ENCODE measurements at regions not wholly inside any gene's neighbourhood (a gene's known extent, or its start where the extent isn't known, plus 50 kb on each side); places are given as distances from the start of the nearest gene placed in this dataset.
"Not testable (repeated sequence)": the region's sequence is repeated elsewhere in the genome, so short reads cannot be mapped to it uniquely, and the experiment has no call there.

DNA sequence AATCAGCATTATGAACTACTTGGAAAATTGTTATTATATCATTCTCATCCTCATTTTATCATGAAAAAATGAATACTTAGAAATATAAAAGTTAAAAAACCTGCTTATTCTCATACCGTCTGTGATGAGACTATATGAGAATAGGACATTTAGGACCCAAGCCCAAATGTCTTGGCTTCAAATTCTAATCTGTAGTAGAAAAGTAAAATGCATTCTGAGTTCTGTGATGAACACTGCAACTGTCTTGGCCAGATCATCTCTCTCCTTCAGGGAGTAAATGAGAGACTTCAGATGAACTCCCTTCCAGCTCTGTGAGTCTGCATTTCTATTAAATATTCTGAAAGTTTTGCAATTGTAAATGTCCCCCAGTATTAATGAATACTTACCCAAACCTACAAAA lies 940.7 kb upstream of the KLHL29 start:
- no peak for DNase-seq

DNA sequence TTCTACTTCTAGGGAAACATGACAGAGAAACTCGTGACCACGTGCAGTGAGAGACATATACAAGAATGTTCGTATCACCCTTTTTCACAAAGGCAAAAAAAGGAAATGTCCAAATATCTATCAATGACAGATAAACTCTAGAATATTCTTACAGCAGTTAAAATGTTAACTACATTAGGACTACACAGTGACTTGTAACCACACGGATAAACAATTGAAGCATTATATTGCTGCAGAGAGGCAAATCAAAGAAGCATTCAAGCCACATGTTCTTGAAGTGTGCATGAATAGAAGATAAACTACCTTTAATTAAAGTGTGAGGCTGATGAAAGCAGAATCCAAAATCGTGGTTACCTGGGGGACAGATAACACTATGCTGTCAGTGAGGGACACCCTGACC lies 935.3 kb upstream of the KLHL29 start:
- DNase-seq, result peak in 4 of 56 donors; percentile 1 to 10 (median 5)

DNA sequence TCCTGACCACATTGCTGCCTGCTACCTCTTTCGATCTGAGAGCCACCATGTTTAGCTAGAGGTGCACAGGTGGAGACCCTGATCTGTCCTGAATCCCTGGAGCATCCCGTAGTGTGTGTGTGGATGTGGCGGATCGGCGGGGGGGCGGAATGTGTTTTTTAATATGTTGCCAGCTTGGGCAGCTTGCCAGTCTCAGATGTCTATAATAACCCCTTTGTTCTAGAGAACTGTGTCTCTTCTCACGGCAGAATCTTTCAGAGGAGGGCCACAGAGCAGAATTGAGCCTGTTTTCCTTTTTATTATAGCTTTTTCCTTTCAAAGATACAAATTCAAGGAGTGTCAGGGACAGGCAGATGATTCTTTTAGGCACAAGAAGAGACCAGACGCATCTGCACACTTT lies 934.1 kb upstream of the KLHL29 start:
- DNase-seq, result peak in 51 of 56 donors; percentile 0 to 82 (median 33)

DNA sequence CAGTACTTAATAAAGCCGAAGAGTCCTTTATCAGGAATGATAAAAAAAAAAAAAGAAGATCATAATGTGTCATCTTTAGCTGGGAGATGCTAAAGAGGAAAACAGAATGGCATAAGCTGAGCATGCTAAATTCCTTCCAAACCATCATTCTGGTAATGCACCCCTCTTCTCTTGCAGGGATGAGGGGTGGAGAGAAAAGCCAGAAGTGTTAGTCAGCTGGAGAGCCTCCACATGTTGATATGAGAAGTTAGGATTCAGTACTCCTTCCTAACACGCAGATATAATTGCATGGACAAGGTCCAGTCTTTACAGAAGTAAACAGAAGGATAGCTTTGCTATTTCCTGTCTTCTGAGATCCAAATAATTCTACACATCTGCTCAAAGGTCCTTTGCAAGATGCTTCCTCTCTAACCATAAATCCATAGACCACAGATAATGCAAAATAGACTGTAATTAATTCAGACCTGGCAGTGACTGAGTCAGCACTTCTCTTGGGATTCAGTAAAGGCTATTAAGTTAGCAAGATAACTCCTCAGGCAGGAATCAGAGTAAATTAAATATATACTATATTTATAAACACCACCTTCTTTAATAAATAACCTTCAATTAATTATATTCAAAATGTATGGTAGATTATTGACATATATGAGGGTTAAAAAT lies 930.0 kb upstream of the KLHL29 start:
- DNase-seq, result no peak

DNA sequence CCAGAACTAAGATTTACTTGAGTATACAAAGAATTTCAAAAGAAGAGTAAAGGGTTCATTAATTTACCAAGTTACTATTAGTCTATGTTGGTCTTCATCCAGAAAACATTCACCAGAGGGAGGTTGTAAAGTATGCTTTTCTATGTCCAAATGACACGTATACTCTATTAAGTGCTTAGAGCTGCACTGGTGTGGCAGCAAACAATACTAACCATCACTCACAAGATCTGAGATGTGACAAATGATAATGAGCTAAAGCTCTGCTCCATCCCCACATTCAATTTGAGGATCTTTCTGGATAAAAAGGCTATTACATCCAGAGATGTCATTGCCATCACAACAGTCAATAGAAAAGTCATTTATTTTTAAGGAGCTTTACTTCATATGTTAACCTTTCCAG lies 926.5 kb upstream of the KLHL29 start:
- no peak for DNase-seq

DNA sequence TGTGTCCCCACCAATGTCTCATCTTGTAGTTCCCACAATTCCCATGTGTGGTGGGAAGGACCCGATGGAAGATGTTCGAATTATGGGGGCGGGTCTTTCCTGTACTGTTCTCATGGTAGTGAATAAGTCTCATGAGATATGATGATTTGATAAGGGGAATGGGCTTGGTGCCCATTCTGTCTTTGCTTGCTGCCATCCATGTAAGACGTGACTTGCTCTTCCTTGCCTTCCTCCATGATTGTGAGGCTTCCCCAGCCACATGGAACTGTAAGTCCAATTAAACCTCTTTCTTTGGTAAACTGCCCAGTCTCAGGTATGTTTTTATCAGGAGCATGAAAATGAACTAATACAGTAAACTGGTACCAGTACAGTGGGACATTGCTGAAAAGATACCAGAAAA lies 909.9 kb upstream of the KLHL29 start:
- not testable (repeated sequence) for DNase-seq

DNA sequence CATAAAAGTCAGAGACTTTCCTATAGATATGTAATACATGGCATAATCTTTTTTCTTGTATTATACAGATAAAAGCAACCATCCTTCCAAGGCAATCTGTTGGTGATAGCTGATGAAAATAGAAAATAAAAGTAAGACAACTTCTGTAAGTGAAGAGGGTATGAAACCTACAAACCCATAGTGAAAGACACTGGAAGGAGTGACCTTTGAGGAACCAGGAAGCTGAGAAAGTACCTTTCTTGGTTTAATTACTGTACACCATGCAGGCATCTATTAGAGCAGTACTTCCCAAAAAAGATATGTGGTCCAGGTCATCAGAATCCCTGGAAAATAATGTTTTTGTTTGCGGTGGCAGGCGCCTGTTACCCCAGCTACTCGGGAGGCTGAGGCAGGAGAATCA lies 906.6 kb upstream of the KLHL29 start:
- DNase-seq, result no peak

DNA sequence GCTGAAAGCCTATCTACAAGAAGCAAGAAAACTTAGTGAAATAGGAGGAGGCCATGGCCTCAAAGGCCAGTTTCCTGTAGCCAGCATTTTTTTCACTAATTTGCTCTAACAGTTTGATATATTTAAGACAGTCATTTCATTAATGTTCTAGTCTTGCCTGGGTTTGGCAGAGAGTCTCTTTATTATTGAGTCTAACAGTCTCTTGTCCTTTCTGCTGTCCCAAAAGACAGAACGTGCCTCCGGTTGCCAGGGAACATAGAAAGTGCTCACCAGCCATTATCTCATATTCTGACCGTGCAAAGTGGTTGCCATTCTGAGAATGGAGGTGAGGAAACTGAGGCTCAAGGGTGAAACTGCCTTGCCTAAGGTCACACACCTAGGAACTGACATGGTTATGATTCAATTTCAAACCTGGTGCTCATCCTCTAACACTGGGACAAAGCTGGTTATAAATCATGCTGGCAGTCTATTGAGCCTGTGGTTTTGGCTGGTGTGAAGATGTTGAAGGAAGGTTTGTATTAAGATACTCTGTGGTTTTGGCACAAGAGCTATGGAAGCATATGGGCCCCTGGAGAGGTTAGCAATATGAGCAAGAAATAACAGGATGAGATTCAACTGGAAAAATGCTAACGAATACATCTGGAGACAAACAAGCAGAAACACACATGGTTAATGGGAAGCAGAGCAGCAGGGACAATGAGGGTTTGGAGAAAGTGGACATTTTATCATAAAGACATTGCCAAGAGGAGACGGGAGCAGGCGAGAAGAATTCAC lies 903.3 kb upstream of the KLHL29 start:
- no peak for DNase-seq

DNA sequence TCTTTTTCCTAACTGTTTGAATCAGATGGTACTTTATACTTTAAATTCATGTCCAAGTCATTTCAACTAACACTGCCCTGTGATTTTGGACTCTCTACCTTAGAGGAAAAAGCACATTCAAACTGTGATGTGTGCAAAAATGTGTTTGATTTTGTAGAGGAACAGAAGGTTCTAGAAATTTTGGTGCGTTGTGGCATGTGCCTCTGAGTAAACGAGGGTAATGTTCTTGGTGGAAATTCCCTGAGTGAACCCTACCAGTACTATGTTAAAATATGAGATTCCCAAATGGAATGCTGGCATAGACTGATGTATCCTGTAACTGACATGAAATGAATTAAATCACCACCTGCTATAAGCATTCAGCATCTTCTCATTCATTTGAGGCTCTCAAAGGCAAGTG lies 901.9 kb upstream of the KLHL29 start:
- no peak for DNase-seq

DNA sequence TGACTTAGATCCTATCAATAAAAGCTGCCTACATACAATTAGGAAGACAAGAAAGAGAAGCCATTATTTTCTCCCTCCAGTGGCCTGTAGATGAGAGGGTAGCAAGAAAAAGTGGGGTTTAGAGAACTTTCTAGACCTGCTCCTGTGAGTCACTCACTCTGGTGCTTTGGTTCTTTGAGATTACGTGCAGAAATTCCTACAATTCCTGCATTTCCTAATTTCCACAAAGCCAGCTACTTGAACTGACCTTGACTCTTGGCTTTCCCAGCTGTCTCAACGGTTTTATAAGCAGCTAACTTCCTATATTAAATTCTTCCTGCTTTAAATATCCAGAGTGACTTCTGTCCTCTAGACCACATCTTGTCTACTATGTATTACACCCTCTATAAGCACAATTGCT lies 899.5 kb upstream of the KLHL29 start:
- no peak for DNase-seq

DNA sequence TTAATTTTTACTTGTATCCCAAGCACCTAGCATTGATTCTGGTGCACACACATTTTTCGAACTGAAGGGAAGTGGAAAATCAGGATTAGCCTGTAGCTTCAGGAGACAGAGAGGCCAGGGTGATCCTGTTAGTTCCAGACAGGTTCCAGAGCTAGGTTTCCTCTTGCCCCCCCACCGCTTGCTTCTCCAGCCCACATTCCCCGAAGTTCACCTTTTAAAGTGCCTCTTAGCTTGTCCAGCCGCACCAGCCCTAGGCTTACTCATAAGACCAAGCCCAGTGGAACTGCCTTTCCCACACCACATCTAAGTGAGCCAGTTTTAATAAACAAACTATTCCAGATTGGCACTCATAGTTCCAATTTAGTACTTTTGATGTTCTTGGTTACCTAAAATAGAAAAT lies 898.6 kb upstream of the KLHL29 start:
- no peak for DNase-seq

DNA sequence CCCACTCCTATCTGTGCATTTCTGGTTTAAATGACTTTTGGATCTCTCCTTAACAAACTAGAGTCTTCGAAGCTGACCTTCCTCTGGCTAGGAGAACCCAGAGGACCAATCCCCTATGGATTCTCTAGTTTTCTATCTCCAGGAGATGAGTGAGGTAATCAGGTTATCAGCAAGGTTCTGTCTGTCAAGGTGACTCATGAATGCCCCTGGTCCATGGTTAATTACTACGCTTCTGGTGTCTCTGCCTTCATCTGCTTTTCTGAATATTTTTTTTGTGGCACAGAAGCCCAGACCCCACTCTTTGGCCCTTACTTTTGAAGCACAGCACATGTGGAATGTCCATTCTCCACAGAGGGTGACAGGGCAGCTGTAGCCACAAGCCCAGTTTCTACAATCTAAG lies 897.9 kb upstream of the KLHL29 start:
- DNase-seq, result no peak

DNA sequence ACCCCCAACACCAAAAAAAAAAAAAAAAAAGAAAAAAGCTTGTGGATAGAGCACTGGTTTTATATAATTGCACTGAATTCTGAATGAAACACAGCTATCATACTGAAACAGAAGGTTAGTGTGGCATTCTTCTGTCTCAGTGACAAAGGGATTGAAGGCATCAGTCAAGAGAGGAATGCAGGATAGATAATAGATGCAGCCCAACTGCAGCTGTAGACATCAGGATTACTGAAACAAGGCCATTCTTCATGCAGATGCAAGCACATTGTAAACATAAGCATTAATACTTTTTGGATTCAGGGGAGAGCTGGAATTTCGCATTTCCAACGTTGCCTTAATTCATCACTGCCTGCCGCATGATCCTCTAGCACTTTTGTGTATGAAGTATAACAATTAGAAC lies 897.4 kb upstream of the KLHL29 start:
- no peak for DNase-seq

DNA sequence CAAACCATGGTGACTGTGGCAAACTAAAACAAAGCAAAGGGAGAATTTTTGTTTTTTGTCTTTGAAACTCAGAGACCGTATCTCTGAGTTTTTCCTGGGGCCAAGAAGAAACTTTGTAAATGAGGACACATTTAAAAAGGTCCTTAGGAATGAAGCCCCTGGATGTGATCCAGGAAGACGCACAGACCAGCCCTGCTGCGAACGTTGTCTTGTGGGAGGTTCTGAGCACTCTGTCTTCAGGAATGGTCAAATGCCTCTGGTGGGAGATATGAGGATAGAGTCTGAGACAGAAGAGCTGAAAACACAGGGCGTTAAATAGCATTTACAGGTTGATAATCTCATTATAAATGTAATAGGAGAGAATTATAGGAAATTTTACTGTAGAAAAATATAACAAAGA lies 893.5 kb upstream of the KLHL29 start:
- DNase-seq, result no peak

DNA sequence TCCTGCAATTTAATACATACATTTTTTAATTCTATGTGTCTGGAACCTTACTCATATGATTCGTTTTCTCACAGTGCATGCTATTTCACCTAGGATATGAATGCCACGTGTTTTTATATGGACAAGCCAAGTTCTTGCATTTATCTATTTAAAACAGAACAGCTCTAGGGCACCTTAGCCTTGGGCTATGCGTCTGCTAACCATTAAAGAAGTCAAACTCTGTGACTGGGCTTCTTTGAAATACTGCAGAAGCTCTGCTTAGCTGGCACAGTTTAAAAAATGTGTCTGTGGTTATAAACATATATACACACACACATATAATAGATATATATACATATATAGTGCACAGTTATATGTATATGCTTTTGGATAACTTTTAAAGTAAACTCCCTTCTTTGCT lies 890.8 kb upstream of the KLHL29 start:
- DNase-seq, result no peak

DNA sequence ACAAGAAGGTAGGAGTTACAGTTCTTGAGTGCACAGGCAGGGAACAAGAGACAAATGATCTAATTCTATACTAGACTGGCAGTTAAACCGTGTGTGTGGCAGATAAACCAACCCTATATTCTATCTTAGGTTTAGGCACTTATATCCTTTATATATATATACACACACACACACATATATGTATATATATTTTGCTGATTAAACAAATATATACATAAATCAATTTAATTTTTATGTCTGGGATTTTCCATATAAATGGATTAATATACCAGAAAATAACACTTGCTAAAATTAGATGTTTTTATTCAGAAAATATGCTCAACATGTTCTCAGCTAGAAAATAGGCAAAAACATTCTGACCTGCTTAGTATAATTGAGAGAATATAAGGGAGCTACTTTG lies 887.9 kb upstream of the KLHL29 start:
- no peak for DNase-seq

DNA sequence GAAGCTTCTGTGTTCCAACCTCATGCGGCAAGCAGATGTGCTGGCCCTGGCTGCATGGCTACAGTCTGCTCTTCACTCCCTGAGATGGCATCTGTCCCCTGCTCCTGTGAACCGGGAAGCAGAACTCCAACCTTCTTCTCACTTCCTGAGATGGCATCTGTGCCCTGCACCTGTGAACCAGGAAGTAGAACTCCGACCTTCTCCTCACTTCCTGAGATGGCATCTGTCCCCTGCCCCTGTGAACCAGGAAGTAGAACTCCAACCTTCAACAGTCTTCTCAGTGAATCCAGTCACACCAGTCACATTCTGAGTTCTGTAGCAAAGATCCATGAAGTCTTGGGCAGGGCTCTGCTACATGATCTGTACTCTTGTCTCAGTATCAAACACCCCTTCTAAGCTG lies 887.2 kb upstream of the KLHL29 start:
- no peak for DNase-seq

DNA sequence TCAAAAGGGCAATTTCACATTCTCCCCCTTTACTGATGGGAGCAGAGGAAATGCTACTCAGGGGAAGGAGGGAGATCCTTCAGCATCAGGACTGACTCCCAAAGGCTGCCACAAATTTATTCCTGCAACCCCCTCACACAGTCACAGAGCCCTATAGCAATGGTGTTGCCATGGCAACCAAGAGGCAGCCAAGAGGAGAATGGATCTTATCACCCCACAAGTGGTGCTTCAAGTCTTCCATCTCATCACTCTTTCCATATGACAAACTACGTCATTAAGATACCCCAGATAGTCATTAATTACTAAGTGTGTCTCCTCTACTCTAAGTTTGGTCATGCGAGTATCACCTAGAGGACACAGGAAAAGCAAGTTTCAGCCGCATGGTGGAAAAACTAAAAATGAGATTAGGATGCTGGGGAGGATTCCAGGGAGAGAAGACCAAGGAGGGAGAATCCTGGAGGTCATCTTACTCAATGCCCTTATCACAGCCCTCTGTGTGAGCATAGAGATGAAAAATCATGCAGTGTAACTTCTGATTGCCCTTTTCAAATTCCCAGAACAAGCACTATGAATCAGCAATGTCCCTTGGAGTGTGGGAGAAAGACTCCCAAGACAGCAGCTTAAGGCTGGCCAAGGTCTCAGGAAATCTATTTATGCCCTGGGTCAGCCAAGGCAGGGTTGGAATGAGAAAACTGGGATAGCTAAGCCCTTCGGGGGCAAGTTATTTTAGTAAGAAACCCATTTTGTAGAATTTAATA lies 885.7 kb upstream of the KLHL29 start:
- peak in 13 of 56 donors; percentile 1 to 29 (median 10) for DNase-seq

DNA sequence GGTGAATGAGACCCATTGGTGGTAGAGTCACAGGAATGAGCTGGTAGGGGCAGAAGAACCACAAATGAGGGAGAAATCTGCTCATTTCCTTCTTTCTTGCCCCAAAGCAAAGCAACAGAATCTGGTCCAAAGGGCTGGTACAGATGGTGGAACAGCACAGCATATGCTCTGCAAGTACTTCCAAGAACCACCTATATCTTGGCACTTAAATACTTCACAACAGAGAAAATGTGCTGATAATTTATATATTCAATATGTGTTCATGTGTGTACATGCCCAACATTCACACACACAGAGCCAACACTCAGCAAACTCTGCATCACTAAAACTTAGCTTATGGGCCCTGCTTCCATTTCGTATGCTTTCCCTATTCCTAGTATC lies 884.4 kb upstream of the KLHL29 start:
- no peak for DNase-seq

DNA sequence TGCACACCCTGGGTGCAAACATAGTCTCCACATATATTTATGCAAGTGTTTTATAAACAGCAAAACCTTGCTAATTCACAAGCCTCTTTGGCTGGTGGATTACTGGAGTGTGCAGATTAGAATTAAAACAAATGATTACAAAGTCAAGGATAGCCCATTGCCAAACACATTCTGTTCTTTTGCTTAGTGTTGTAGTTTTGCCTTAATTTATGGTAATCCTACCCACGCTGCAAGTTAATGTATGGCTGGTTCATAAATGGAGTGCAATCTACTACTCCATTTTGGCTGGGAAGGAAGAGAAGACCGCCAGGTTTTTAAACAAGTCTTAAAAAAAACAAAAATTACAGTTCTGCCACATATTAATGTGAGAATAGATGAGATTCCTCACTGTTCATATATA lies 883.1 kb upstream of the KLHL29 start:
- DNase-seq, result no peak

DNA sequence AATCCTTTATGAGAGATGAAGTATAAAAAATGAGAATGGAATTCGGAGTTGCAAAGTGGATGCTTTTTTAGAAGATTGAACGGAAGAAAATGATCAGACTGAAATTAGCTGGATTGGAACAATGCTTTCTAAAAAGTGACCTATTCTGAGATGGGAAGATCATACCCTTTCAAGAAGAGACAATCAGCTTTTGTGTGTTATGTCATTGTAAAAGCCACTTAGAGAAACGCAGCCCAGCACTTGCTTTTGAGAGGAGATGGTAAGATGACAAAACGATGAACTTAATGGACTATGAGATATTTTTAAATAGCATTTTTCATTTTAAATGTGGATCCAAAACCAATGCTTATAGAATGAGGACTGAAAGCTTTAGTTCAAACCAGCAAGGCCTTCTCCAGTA lies 871.4 kb upstream of the KLHL29 start:
- no peak for DNase-seq

DNA sequence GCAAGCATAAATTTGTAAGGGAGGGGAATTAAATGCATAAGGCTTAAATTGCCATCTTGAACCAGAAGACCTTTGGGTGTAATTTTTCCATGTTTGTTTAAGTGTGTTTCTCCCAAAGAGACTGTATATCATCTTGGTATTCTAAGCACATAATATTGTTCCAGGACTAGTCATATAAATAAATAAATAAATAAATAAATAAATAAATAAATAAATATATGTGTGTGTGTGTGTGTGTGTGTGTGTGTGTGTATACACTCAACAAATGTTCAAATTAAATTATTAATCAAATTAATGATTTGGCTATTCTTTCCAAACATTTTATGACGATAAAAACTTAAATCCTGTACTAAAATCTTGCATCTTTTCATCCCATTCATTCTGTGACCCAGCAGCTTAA lies 867.8 kb upstream of the KLHL29 start:
- DNase-seq, result no peak

DNA sequence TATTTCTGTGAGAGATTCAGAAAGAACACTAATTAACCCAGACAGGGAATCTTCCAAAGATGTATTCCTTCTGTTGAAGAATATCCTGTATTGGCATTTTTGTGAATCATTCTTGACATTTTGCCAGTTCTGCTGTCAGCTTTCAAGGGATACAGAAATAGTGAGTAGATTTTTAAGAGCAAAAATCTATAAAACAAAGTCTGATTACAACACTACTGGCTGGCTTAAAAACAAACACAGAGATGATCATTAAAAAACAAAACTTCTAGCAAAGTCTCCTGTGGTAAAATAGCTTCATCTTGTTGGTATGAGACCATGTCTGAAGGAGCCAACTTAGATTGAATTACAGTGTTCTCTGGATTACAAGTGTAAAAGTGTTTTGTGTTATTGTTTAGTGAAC lies 866.3 kb upstream of the KLHL29 start:
- DNase-seq, result no peak

All from nucleus accumbens (tissue), 56 donors.